Transverse colon (tissue), 4 donors: ENCODE measurements at regions not wholly inside any gene's neighbourhood (a gene's known extent, or its start where the extent isn't known, plus 50 kb on each side); places are given as distances from the start of the nearest gene placed in this dataset.

Experiments used
- CTCF ChIP-seq, 5 experiments: fragments of 200-600 bp in 3 of 5; fragments of 450-650 bp in 2 of 5; sonication (generic) in 3 of 5; IDR thresholded peaks; 1 replicate in 2 of 5; 2 replicates in 3 of 5; pipeline ENCODE4 v1.5.1; 2016 to 2017; ENCODE audit warnings: antibody characterized with exemption in 5 of 5, inconsistent platforms in 3 of 5, mild to moderate bottlenecking in 2 of 5, moderate library complexity in 1 of 5
- POLR2AphosphoS5 ChIP-seq, 3 donors: sonication (generic); formaldehyde crosslinking; IDR thresholded peaks; one replicate each; pipeline ENCODE4 v1.6.1; 2016; ENCODE audit warnings: antibody characterized with exemption in 3 of 3

- TF ChIP-seq CTCF (IDR thresholded peaks at IDR 0.05) = no peak
- no peak for TF ChIP-seq POLR2AphosphoS5 (IDR thresholded peaks at IDR 0.05)
Observed at GRCh38 chr5:61724102-61724501, 392.0 kb downstream of the ZSWIM6 start.
